Left lobe of liver (tissue), 2 donors: ENCODE measurements at regions not wholly inside any gene's neighbourhood (a gene's known extent, or its start where the extent isn't known, plus 50 kb on each side); places are given as distances from the start of the nearest gene placed in this dataset.

Experiments
- ATAC-seq: fragments of 200-7000 bp; cut with Tn5 transposase; one replicate; pipeline ENCODE4 v1.9.1; 2020; ENCODE audit warnings: mild to moderate bottlenecking, moderate library complexity
- DNase-seq: peaks from one replicate; pipeline ENCODE4 v3.0.0-alpha.2; 2020; ENCODE audit warnings: low spot score
- donor health status: DM: no; HTN: no; CAD: no; lungs with moderate emphysema.
- donor health status: DM: no; HTN: yes; CAD: no.

DNA sequence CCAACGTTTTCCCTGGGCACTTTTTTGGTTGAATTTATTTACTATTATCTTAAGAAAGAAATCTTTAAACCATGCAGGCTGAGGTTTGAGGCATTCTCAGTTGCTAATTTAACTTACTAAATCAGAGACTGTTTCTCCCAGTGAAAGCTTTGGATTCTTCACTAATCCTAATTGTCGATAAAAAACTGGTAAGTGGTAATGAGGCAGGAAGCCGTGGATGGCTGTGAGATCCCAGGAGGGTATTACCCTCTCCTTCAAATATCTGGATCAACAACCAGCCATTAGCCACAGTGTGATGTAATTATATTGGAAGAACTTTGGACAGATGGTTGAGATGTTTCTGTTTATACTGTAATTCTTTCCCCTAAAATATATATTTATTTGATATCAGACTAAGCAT is 485.0 kb downstream of the DISC1 start:
- ATAC-seq (no peak), DNase-seq (no peak)

DNA sequence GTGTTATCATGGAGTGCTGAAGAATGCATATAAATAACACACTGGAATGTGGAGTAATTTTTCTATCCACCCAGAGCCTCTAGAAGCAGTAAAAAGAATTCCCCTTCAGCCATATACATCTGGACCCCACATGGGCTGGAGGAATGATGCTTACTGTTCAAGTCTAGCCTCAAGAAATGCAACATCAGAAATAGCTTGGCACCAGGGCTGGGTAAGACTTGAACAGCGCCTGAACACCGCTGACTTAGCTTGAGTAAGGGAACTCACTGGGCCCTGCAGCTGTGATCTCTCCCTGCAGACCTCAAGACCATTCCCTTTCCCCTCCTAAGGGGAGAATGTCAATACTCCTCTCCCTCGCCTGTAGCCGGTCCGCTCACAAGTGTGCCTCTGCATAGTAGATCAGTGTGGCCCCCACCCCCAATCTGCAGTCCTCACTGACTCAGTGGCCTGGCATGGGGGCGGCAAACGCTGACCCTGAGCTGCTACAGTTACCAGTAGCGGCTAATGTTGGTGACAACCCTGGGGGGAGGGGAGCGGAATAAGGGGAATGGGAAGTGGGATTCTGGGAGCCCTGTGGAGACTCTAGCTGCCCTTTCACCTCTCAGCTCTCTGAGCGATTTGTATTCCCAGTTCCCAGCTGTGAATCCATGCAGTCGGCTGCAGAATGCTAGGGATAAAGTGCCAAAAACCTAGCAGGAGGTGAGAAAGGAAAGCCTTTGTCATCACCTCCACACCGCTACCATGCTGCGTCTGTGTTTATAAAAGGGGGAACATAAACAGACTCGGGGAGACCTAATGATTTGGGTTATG is 483.9 kb downstream of the DISC1 start:
- ATAC-seq: no peak

DNA sequence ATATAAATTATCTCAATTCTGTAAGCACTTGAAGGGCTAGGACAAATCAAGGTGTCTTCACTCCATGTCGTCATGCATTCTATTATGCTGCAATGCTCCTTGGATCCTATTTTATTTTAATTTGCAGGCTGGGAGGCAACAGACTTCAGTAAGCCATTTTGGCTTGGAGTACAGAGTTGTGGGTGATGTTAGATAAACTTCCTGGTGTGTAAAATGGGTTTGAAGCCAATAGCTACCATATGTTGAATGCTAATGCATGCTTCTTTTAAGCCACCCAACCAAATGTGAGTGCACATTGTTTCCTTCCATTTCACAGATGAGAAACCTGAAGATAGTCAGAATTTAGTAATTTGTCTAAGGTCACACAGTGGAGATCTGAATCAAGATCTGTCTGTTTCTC is 482.8 kb downstream of the DISC1 start:
- DNase-seq (no peak), ATAC-seq (no peak)

More for the DNA sequence above, 483.9 kb downstream of the DISC1 start:
- DNase-seq: no peak

DNA sequence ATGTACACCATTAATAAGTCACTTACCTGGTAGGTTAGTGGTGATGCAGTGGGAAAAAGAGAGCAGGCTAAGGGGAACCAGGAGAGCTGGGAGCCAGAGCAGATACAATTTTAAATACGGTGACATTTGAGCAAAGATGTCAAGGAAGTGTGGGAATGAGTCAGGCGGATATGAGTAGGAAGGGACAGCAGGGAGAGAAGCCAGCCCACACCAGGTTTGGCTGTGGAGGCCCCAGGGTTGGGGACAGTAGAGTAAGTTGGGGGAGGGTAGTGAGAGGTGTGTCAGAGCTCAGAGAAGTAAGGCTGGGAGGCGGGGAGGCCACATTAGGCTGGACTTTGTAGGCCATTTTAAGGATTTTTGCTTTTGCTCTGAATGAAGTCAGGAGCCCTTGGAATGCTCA is 482.0 kb downstream of the DISC1 start:
- ATAC-seq: no peak
- DNase-seq: no peak

DNA sequence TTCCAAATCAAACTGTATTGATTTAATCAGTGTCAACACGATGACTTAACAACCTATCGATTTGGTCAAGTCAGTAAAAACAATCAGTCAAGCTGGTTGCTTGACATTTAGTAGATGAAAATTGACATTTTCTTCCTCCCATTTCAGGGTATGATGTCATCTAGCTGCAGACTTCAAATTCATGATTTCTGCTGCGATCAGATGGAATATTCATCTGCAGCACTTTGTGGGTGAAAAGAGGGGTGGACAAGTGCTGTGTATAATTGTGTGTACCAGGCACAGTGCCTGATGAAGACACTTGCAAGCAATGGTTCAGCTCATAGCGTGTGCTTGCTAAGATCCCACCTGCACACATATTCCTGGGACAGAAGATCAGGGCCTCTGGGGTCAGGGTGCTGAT is 479.8 kb downstream of the DISC1 start:
- ATAC-seq: no peak
- DNase-seq: no peak

DNA sequence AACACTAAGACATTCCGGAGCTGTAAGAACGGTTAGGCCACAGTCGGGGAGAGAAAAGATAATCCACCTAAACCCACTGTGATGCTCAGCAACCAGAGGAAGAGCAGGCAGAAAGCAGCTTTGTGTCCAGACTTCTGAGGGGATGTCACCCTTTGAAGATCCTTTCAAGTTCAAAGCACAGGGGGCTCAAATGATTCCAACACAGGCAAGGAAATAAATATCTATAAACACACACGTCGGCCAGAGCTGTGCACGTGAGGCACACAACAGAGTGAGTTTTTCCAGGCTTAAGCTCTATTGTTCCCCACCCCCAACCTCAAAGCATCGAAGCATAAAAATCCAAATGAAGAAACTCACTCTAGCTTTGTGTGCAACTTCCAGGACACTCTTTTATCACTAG is 479.0 kb downstream of the DISC1 start:
- no peak for DNase-seq
- no peak for ATAC-seq

DNA sequence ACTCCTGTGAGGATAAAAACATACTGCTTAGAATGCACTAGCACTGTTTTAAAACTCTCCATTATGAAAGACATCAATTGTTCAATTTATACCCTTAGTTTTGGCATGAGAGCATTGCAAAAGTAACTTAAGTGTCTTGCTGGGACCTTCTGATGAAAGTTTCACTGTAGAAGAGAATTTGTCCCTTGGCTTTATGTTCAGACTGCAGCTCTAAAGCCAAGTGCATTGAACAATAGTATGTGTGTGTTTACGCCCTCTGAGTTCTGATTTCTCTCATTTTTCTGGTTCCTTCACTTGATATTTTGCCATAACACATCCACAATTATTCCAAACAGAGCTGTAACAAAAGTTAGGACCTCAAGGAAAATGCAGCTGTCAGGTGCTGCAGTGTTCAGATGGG is 474.6 kb downstream of the DISC1 start:
- DNase-seq (no peak), ATAC-seq (no peak)

DNA sequence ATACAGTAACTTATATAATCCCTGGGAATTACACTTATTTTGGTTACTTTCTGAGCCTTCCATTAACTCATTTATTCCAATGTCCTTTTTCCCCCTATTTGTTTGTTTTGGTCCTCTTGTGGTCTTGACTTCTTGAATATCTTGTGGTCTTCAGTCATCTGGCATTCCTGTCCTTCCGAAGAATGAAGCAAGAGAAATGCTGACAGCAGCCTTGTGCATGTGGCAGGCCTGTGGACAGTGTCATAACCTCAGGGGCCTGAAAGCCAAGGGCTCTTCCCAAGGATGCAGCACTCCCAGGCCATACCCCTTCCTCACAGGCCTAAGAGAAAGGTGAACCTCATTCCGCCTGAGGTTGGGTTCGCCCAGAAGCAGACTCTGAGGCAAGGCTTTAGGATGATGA is 470.2 kb downstream of the DISC1 start:
- ATAC-seq: no peak
- DNase-seq: no peak
